Stimulated activated CD4-positive, alpha-beta T cell treated with anti-CD3 and anti-CD28 coated beads, TNF-alpha, amount 100 ng/mL, for 4 hours (primary cell): ENCODE measurements at regions not wholly inside any gene's neighbourhood (a gene's known extent, or its start where the extent isn't known, plus 50 kb on each side); places are given as distances from the start of the nearest gene placed in this dataset.

Experiments
- DNase-seq, 3 experiments: peaks; one replicate each; pipeline ENCODE4 v3.0.0-alpha.2; 2020; ENCODE audit warnings: low read depth in 3 of 3

GRCh38 chr2:145846982-145847381 lies 1327.1 kb upstream of the ZEB2 start:
- no peak for DNase-seq

- DNase-seq = no peak
Observed at GRCh38 chr2:145845923-145846322, 1326.0 kb upstream of the ZEB2 start.

- DNase-seq = no peak
Observed at GRCh38 chr2:145845207-145845894, 1325.4 kb upstream of the ZEB2 start.

GRCh38 chr2:145841973-145842372 lies 1322.1 kb upstream of the ZEB2 start:
- no peak for DNase-seq

GRCh38 chr2:145836986-145837385 lies 1317.1 kb upstream of the ZEB2 start:
- DNase-seq = no peak

- no peak for DNase-seq
Observed at GRCh38 chr2:145835665-145836064, 1315.7 kb upstream of the ZEB2 start.

GRCh38 chr2:145832681-145833080 lies 1312.8 kb upstream of the ZEB2 start:
- DNase-seq = no peak

GRCh38 chr2:145829931-145830330 lies 1310.0 kb upstream of the ZEB2 start:
- DNase-seq = no peak

- no peak for DNase-seq
Observed at GRCh38 chr2:145827235-145827634, 1307.3 kb upstream of the ZEB2 start.

GRCh38 chr2:145824384-145824783 lies 1304.5 kb upstream of the ZEB2 start:
- DNase-seq = no peak

GRCh38 chr2:145822892-145823534 lies 1303.1 kb upstream of the ZEB2 start:
- DNase-seq = no peak

- DNase-seq = no peak
Observed at GRCh38 chr2:145820651-145821050, 1300.7 kb upstream of the ZEB2 start.

GRCh38 chr2:145818890-145819504 lies 1299.1 kb upstream of the ZEB2 start:
- no peak for DNase-seq

GRCh38 chr2:145815933-145816332 lies 1296.0 kb upstream of the ZEB2 start:
- no peak for DNase-seq

- DNase-seq = no peak
Observed at GRCh38 chr2:145813481-145813880, 1293.6 kb upstream of the ZEB2 start.

GRCh38 chr2:145812165-145812554 lies 1292.2 kb upstream of the ZEB2 start:
- DNase-seq = no peak

GRCh38 chr2:145811276-145812164 lies 1291.6 kb upstream of the ZEB2 start:
- no peak for DNase-seq

GRCh38 chr2:145807968-145808367 lies 1288.0 kb upstream of the ZEB2 start:
- DNase-seq = no peak

- DNase-seq = no peak
Observed at GRCh38 chr2:145807554-145807953, 1287.6 kb upstream of the ZEB2 start.

- DNase-seq = no peak
Observed at GRCh38 chr2:145806546-145806945, 1286.6 kb upstream of the ZEB2 start.

- no peak for DNase-seq
Observed at GRCh38 chr2:145802133-145802532, 1282.2 kb upstream of the ZEB2 start.

- DNase-seq = no peak
Observed at GRCh38 chr2:145801210-145801609, 1281.3 kb upstream of the ZEB2 start.
